ENCODE measurements at regions not wholly inside any gene's neighbourhood (a gene's known extent, or its start where the extent isn't known, plus 50 kb on each side); places are given as distances from the start of the nearest gene placed in this dataset.

- TF ChIP-seq CTCF (IDR thresholded peaks at IDR 0.05) (no peak), ZFX (IDR thresholded peaks at IDR 0.05; ENCODE audit: borderline replicate concordance) (no peak)
These were observed 231.4 kb downstream of the VEGFC start for GRCh38 chr4:176561368-176561767.
